HG02798 (cell line): ENCODE measurements at regions not wholly inside any gene's neighbourhood (a gene's known extent, or its start where the extent isn't known, plus 50 kb on each side); places are given as distances from the start of the nearest gene placed in this dataset.

Experiments
- ATAC-seq: cut with Tn5 transposase; IDR thresholded peaks from one replicate; pipeline ENCODE4 v1.9.1; 2021; ENCODE audit warnings: mild to moderate bottlenecking; ENCODE audit not compliant: unreplicated experiment, poor library complexity

- no peak for ATAC-seq
Observed at GRCh38 chr10:88023676-88024075, 160.3 kb downstream of the PTEN start.

DNA sequence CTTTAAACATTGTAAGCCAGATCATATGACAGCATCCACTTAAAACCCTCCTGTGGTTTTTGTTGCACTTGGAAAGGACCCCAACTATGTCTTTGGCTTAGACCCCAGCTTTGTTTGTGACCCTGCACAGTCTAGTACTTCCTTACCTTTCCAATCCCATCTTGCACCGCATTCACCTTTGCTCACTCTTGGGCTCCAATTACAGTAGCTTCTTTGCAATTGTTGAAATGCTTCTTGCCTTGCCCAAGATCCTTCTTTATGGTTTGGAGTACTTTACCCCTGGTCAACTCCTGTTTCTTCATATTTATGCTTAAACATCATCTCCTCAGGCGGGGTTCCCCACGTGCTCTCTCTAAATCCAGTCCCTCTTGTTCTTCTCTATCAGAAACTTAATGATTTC, 162.6 kb downstream of the PTEN start:
- no peak for ATAC-seq

GRCh38 chr10:88027570-88027969, 164.1 kb downstream of the PTEN start:
- ATAC-seq: no peak

GRCh38 chr10:88028072-88028471, 164.6 kb downstream of the PTEN start:
- ATAC-seq: no peak

GRCh38 chr10:88028654-88029053, 165.2 kb downstream of the PTEN start:
- no peak for ATAC-seq

DNA sequence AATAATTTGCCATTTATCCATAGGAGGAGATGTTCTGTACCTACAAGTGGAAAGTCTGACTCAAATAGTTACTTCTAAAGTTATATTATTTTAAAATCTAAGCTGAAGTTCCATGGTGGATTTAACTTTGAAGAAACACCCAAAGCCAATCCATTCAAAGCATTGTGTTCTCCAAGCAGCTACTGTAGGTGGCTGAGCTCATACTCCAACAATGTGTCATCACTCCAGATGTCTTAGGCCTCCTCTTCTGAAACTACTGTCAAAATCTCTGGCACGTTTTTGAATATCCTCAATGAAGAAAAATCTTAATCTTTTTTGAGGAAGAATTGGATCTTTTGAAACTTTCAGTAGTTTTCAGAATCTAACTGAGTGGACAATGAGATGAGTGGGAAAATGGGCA, 169.1 kb downstream of the PTEN start:
- no peak for ATAC-seq

DNA sequence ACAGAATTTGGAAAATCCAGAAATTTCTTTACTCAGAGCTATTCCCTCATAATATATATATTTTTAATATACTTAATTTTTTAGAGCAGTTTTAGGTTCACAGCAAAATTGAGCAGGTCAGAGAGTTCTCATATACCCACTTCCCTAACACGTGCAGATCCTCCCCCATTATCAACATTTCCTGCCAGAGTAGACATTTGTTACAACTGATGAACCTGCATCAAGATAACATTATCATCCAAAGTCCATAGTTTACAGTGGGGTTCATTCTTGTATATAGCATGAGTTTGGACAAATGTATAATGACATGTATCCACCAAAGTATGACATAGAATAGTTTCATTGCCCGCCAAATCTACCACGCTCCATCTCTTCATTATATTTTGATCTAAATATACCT, 170.0 kb downstream of the PTEN start:
- no peak for ATAC-seq

DNA sequence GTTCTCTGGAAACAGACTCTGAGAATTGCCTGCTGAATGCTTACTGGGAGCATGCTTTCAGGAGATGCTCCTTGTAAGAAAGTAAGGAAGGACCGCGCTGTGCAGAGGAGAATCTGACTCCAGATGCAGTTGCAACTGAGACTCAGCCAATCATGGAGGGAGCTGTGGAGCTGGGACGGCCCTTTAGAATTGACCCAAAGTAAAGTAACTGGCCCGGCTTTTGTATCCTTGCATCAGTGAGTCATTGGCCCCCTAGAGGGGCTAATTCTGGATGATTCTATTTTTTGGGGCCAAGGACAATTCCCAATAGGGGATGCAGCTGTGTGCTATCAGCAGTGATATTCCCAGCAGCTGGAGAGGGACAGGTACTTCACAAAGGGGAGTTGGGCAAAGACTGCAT, 170.4 kb downstream of the PTEN start:
- no peak for ATAC-seq

DNA sequence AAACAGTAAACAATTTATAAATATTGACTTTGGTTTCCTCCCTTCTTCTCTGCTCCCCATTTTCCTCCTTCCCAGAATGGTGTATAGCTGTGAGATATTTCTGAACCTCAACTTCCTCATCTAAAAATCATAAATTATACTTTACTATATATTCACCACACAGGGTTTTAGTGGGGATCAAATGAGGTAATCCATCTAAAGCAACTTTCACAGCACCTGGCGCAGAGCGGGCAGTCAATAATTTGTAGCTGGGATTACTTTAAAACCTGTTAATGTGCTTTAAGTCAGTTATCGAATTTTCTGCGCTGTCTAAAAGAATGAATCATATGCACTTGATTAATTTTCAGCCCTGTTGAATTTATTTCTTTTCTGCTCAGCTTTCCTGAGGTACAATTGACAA, 172.7 kb downstream of the PTEN start:
- no peak for ATAC-seq

GRCh38 chr10:88037623-88038022, 174.2 kb downstream of the PTEN start:
- ATAC-seq: no peak

DNA sequence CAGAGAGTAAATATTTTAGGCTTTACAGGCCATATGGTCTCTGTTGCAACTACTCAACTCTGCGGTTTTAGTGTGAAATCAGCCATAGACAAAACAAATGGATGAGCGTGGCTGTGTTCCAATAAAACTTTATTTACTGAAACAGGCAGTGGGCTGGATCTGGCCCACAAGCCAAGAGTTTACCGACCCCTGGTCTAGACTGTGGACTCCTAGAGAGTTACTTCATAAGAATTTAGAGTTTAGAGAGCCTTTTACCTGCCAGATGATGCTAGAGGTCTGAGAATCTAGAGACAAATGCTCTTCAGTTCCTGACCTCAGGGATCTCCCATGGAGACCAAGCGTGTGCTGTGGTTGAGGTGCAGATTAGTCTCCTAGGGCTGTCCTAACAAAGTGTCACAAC, 174.8 kb downstream of the PTEN start:
- no peak for ATAC-seq

- ATAC-seq: no peak
Observed at GRCh38 chr10:88039496-88040200, 176.2 kb downstream of the PTEN start.

GRCh38 chr10:88041243-88042159, 178.1 kb downstream of the PTEN start:
- no peak for ATAC-seq

GRCh38 chr10:88042160-88043100, 179.0 kb downstream of the PTEN start:
- ATAC-seq: no peak

DNA sequence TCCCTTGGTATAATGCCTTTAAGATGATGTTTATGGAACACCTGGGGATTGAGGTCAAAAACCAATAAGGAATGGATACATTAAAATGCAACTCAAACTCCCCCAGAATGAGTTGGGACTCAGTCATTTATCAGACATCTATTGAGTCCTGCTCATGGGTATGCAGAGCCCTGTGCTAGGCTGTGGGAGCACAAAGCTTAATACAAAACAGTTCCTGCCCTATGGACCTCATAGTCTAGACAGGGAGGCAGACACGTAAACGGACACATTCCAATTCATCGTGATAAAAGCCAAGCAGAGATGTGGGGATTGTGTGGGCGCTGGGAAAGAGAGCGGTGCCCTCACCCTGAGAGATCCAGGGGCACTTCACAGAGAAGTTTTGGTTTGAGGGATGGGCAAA, 181.7 kb downstream of the PTEN start:
- ATAC-seq: no peak

GRCh38 chr10:88045656-88046415, 182.4 kb downstream of the PTEN start:
- ATAC-seq: no peak

DNA sequence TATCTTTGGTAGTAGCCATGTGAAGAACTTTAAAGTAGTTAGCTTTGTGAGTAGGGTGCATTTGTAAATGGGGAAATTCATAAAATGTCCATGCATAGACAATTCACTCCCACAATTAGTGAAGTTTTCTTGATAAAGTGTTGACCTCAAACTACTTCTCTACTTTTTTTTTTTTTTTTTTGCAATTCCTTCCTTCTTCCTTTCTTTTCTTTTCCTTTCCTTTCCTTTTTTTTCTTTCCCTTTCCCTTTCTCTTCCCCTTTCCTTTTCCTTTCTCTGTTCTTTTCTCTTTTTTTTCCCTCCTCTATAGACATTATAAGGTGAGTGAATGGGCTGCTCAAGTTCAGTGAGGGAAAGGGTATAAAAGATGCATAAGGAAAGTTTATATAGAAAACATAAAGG, 184.2 kb downstream of the PTEN start:
- ATAC-seq: no peak

GRCh38 chr10:88048312-88048711, 184.9 kb downstream of the PTEN start:
- no peak for ATAC-seq

- no peak for ATAC-seq
Observed at GRCh38 chr10:88049204-88049603, 185.8 kb downstream of the PTEN start.

- no peak for ATAC-seq
Observed at GRCh38 chr10:88057720-88058119, 194.3 kb downstream of the PTEN start.
